Mesodermal cell (in vitro differentiated cells): ENCODE measurements at regions not wholly inside any gene's neighbourhood (a gene's known extent, or its start where the extent isn't known, plus 50 kb on each side); places are given as distances from the start of the nearest gene placed in this dataset.

Source experiments
- H3K27ac ChIP-seq: 2 replicates; pipeline ENCODE4 v1.7.0; 2013; ENCODE audit warnings: mild to moderate bottlenecking, low read depth, low read length, moderate library complexity; ENCODE audit not compliant: severe bottlenecking
- H3K36me3 ChIP-seq: 2 replicates; pipeline ENCODE4 v1.7.1; 2013; ENCODE audit warnings: mild to moderate bottlenecking, low read length, moderate library complexity; ENCODE audit not compliant: control insufficient read depth, insufficient read depth
- H3K4me1 ChIP-seq: one replicate; pipeline ENCODE4 v1.7.1; 2013; ENCODE audit warnings: mild to moderate bottlenecking, low read length; ENCODE audit not compliant: insufficient read depth, control insufficient read depth, poor library complexity, severe bottlenecking
- H3K4me3 ChIP-seq: 2 replicates; pipeline ENCODE4 v1.7.0; 2013; ENCODE audit warnings: low read length, control low read depth, mild to moderate bottlenecking; ENCODE audit not compliant: insufficient read depth, poor library complexity, severe bottlenecking; ENCODE audit errors: extremely low read depth
- H3K9me3 ChIP-seq: 2 replicates; pipeline ENCODE4 v1.7.1; 2013; ENCODE audit warnings: mild to moderate bottlenecking, low read length, moderate library complexity; ENCODE audit not compliant: control insufficient read depth
- WGBS, 2 experiments: methylation state at CpG; one replicate each; pipeline ENCODE4 v1.1.5; 2013; ENCODE audit warnings: missing lambda C conversion rate in 2 of 2; ENCODE audit not compliant: insufficient coverage in 2 of 2; 5-methylcytosine and 5-hydroxymethylcytosine counted together

- no peaks in the 10 kb centered on the region for H3K36me3 ChIP-seq
- H3K4me3 ChIP-seq: no peak overlapping the region
- 67 to 100% methylated on average over 2 of the region's 3 CpGs for WGBS, 2 experiments
- H3K4me1 ChIP-seq: no peaks in the 10 kb centered on the region
- H3K9me3 ChIP-seq: peaks cover 7% of the 10 kb centered on the region
- no peak overlapping the region for H3K27ac ChIP-seq
Observed at GRCh38 chr5:39494107-39494510, 69.3 kb upstream of the DAB2 start.

- H3K9me3 ChIP-seq: peaks cover 7% of the 10 kb centered on the region
- H3K4me3 ChIP-seq: no peak overlapping the region
- H3K36me3 ChIP-seq: no peaks in the 10 kb centered on the region
- H3K27ac ChIP-seq: no peak overlapping the region
- no CpG with 5 or more reads among the region's 1 CpG for WGBS, 2 experiments
- no peaks in the 10 kb centered on the region for H3K4me1 ChIP-seq
Observed at GRCh38 chr5:39491210-39491609, 66.4 kb upstream of the DAB2 start.

- no peaks in the 10 kb centered on the region for H3K4me1 ChIP-seq
- no peak overlapping the region for H3K27ac ChIP-seq
- no peak overlapping the region for H3K4me3 ChIP-seq
- H3K9me3 ChIP-seq: peaks cover 7% of the 10 kb centered on the region
- no CpG with 5 or more reads among the region's 1 CpG for WGBS, 2 experiments
- H3K36me3 ChIP-seq: no peaks in the 10 kb centered on the region
Observed at GRCh38 chr5:39489263-39489662, 64.5 kb upstream of the DAB2 start.

GRCh38 chr5:39486790-39487189 lies 62.0 kb upstream of the DAB2 start:
- Histone ChIP-seq H3K4me1 (no peaks in the 10 kb centered on the region), H3K36me3 (no peaks in the 10 kb centered on the region), H3K4me3 (no peak overlapping the region), H3K27ac (no peak overlapping the region), H3K9me3 (peaks cover 7% of the 10 kb centered on the region)
- no CpG with 5 or more reads among the region's 2 CpGs for WGBS, 2 experiments

GRCh38 chr5:39486361-39486760 lies 61.6 kb upstream of the DAB2 start:
- Histone ChIP-seq H3K9me3 (peaks cover 7% of the 10 kb centered on the region), H3K27ac (no peak overlapping the region), H3K36me3 (no peaks in the 10 kb centered on the region), H3K4me1 (no peaks in the 10 kb centered on the region), H3K4me3 (no peak overlapping the region)
- no CpG with 5 or more reads among the region's 1 CpG for WGBS, 2 experiments

GRCh38 chr5:39485079-39485478 lies 60.3 kb upstream of the DAB2 start:
- Histone ChIP-seq H3K9me3 (peaks cover 7% of the 10 kb centered on the region), H3K27ac (no peak overlapping the region), H3K4me3 (no peak overlapping the region), H3K36me3 (no peaks in the 10 kb centered on the region), H3K4me1 (no peaks in the 10 kb centered on the region)
- WGBS, 2 experiments: no CpG with 5 or more reads among the region's 2 CpGs

GRCh38 chr5:39484673-39485072 lies 59.9 kb upstream of the DAB2 start:
- H3K27ac ChIP-seq: no peak overlapping the region
- no CpG with 5 or more reads among the region's 1 CpG for WGBS, 2 experiments
- peaks cover 3% of the 10 kb centered on the region for H3K9me3 ChIP-seq

GRCh38 chr5:39482098-39482497 lies 57.3 kb upstream of the DAB2 start:
- Histone ChIP-seq H3K4me3 (no peak overlapping the region), H3K4me1 (no peaks in the 10 kb centered on the region), H3K36me3 (no peaks in the 10 kb centered on the region), H3K27ac (no peak overlapping the region), H3K9me3 (no peaks in the 10 kb centered on the region)
- WGBS, 2 experiments: no CpG with 5 or more reads among the region's 1 CpG

More at GRCh38 chr5:39484673-39485072, 59.9 kb upstream of the DAB2 start:
- no peaks in the 10 kb centered on the region for H3K36me3 ChIP-seq
- H3K4me1 ChIP-seq: no peaks in the 10 kb centered on the region
- no peak overlapping the region for H3K4me3 ChIP-seq

GRCh38 chr5:39479537-39479936 lies 54.8 kb upstream of the DAB2 start:
- Histone ChIP-seq H3K27ac (no peak overlapping the region), H3K4me1 (no peaks in the 10 kb centered on the region), H3K4me3 (no peak overlapping the region), H3K9me3 (no peaks in the 10 kb centered on the region), H3K36me3 (no peaks in the 10 kb centered on the region)
- 83 to 97% methylated on average over 3 to 4 of the region's 6 CpGs for WGBS, 2 experiments

- no peaks in the 10 kb centered on the region for H3K4me1 ChIP-seq
- no CpG with 5 or more reads among the region's 1 CpG for WGBS, 2 experiments
- no peaks in the 10 kb centered on the region for H3K9me3 ChIP-seq
- H3K4me3 ChIP-seq: no peak overlapping the region
- H3K36me3 ChIP-seq: no peaks in the 10 kb centered on the region
- H3K27ac ChIP-seq: no peak overlapping the region
Observed at GRCh38 chr5:39478863-39479262, 54.1 kb upstream of the DAB2 start.

- 100% methylated on average over 1 of the region's 2 CpGs for WGBS, 2 experiments
- Histone ChIP-seq H3K27ac (no peak overlapping the region), H3K4me1 (no peaks in the 10 kb centered on the region), H3K36me3 (no peaks in the 10 kb centered on the region), H3K4me3 (no peak overlapping the region), H3K9me3 (no peaks in the 10 kb centered on the region)
Observed at GRCh38 chr5:39476843-39477220, 52.1 kb upstream of the DAB2 start.
